ENCODE measurements at regions not wholly inside any gene's neighbourhood (a gene's known extent, or its start where the extent isn't known, plus 50 kb on each side); places are given as distances from the start of the nearest gene placed in this dataset.

GRCh38 chr20:43372051-43372450, 85.6 kb upstream of the SRSF6 start:
- no peak for TF ChIP-seq CTCF (IDR thresholded peaks at IDR 0.05 in 2 of 3, conservative IDR thresholded peaks at IDR 0.05 in 1 of 3; ENCODE audit: control insufficient read depth in 2 of 3, extremely low read depth in 1 of 3, insufficient read depth in 1 of 3, low read depth in 3 of 3, low read length in 3 of 3)
- TF ChIP-seq ZNF687 (IDR thresholded peaks at IDR 0.05): no peak
- TF ChIP-seq IRF3 (IDR thresholded peaks at IDR 0.05): no peak
- TF ChIP-seq, protein P1, sequence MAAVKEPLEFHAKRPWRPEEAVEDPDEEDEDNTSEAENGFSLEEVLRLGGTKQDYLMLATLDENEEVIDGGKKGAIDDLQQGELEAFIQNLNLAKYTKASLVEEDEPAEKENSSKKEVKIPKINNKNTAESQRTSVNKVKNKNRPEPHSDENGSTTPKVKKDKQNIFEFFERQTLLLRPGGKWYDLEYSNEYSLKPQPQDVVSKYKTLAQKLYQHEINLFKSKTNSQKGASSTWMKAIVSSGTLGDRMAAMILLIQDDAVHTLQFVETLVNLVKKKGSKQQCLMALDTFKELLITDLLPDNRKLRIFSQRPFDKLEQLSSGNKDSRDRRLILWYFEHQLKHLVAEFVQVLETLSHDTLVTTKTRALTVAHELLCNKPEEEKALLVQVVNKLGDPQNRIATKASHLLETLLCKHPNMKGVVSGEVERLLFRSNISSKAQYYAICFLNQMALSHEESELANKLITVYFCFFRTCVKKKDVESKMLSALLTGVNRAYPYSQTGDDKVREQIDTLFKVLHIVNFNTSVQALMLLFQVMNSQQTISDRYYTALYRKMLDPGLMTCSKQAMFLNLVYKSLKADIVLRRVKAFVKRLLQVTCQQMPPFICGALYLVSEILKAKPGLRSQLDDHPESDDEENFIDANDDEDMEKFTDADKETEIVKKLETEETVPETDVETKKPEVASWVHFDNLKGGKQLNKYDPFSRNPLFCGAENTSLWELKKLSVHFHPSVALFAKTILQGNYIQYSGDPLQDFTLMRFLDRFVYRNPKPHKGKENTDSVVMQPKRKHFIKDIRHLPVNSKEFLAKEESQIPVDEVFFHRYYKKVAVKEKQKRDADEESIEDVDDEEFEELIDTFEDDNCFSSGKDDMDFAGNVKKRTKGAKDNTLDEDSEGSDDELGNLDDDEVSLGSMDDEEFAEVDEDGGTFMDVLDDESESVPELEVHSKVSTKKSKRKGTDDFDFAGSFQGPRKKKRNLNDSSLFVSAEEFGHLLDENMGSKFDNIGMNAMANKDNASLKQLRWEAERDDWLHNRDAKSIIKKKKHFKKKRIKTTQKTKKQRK (IDR thresholded peaks at IDR 0.05; ENCODE audit: low read depth, low read length): no peak
- no peak for TF ChIP-seq ZBTB33 (IDR thresholded peaks at IDR 0.05)
- no peak for TF ChIP-seq NBN (IDR thresholded peaks at IDR 0.05)
- TF ChIP-seq IKZF1 (conservative IDR thresholded peaks at IDR 0.05): no peak

Measured in GM12878 (cell line).